H9 (cell line): ENCODE measurements at regions not wholly inside any gene's neighbourhood (a gene's known extent, or its start where the extent isn't known, plus 50 kb on each side); places are given as distances from the start of the nearest gene placed in this dataset.

ENCODE experiments used
- DNase-seq: peaks from one replicate; pipeline ENCODE4 v3.0.0-alpha.2; 2017
- H2AFZ ChIP-seq: one replicate; pipeline ENCODE4 v1.6.1; 2013; ENCODE audit warnings: mild to moderate bottlenecking, low read length, control low read depth, moderate library complexity
- H2AK5ac ChIP-seq: 2 replicates; pipeline ENCODE4 v1.6.1; 2013; ENCODE audit warnings: low read length, control low read depth, mixed read lengths; ENCODE audit not compliant: insufficient read length
- H2BK120ac ChIP-seq: one replicate; pipeline ENCODE4 v1.6.1; 2013; ENCODE audit warnings: low read depth, mild to moderate bottlenecking, low read length, control low read depth, inconsistent platforms; ENCODE audit not compliant: poor library complexity, severe bottlenecking
- H2BK12ac ChIP-seq: 2 replicates; pipeline ENCODE4 v1.6.1; 2013; ENCODE audit warnings: low read length, control low read depth, mixed read lengths, low read depth; ENCODE audit not compliant: insufficient read length
- H2BK15ac ChIP-seq: 2 replicates; pipeline ENCODE4 v1.6.1; 2013; ENCODE audit warnings: low read depth, low read length, control low read depth
- H2BK20ac ChIP-seq: one replicate; pipeline ENCODE4 v1.6.1; 2013; ENCODE audit warnings: low read depth, mild to moderate bottlenecking, low read length, control low read depth, inconsistent platforms; ENCODE audit not compliant: poor library complexity, severe bottlenecking
- H2BK5ac ChIP-seq: 2 replicates; pipeline ENCODE4 v1.6.1; 2013; ENCODE audit warnings: low read length, control low read depth, mixed read lengths; ENCODE audit not compliant: insufficient read length
- H3K14ac ChIP-seq: 2 replicates; pipeline ENCODE4 v1.6.1; 2013; ENCODE audit warnings: low read length, control low read depth; ENCODE audit not compliant: insufficient read depth
- H3K18ac ChIP-seq: 2 replicates; pipeline ENCODE4 v1.6.1; 2013; ENCODE audit warnings: low read depth, mild to moderate bottlenecking, mixed read lengths, low read length, control low read depth; ENCODE audit not compliant: insufficient read length
- H3K23ac ChIP-seq: 2 replicates; pipeline ENCODE4 v1.6.1; 2013; ENCODE audit warnings: low read length, control low read depth, mixed read lengths, low read depth; ENCODE audit not compliant: insufficient read length
- H3K23me2 ChIP-seq: 2 replicates; pipeline ENCODE4 v1.6.1; 2013; ENCODE audit warnings: low read depth, mild to moderate bottlenecking, mixed read lengths, low read length, control low read depth; ENCODE audit not compliant: insufficient read length, poor library complexity, severe bottlenecking
- H3K27ac ChIP-seq: 2 replicates; pipeline ENCODE4 v1.5.1; 2013; ENCODE audit warnings: low read length, control low read depth, mixed read lengths, low read depth; ENCODE audit not compliant: insufficient read length
- H3K27me3 ChIP-seq: 2 replicates; pipeline ENCODE4 v1.6.1; 2013; ENCODE audit warnings: low read length, control low read depth, inconsistent platforms; ENCODE audit not compliant: insufficient read depth
- H3K4ac ChIP-seq: 2 replicates; pipeline ENCODE4 v1.6.1; 2013; ENCODE audit warnings: low read depth, mild to moderate bottlenecking, control low read depth, inconsistent platforms, low read length, moderate library complexity
- H3K4me1 ChIP-seq: 2 replicates; pipeline ENCODE4 v1.6.1; 2013; ENCODE audit warnings: low read length, control low read depth, inconsistent platforms; ENCODE audit not compliant: insufficient read depth
- H3K4me2 ChIP-seq: 2 replicates; pipeline ENCODE4 v1.6.1; 2013; ENCODE audit warnings: low read length, control low read depth, mixed read lengths; ENCODE audit not compliant: insufficient read length, insufficient read depth
- H3K56ac ChIP-seq: 2 replicates; pipeline ENCODE4 v1.6.1; 2013; ENCODE audit warnings: low read depth, mild to moderate bottlenecking, mixed read lengths, low read length, control low read depth; ENCODE audit not compliant: insufficient read length
- H3K79me1 ChIP-seq: 2 replicates; pipeline ENCODE4 v1.6.1; 2013; ENCODE audit warnings: low read depth, mild to moderate bottlenecking, moderate library complexity, low read length, control low read depth, inconsistent platforms; ENCODE audit not compliant: insufficient read depth, poor library complexity, severe bottlenecking
- H3K79me2 ChIP-seq: 2 replicates; pipeline ENCODE4 v1.6.1; 2013; ENCODE audit warnings: low read length, control low read depth, inconsistent platforms; ENCODE audit not compliant: insufficient read depth
- H3K9ac ChIP-seq: 2 replicates; pipeline ENCODE4 v1.6.1; 2013; ENCODE audit warnings: low read length, control low read depth, mixed read lengths; ENCODE audit not compliant: insufficient read length; ENCODE audit errors: extremely low read depth
- H3K9me3 ChIP-seq: one replicate; pipeline ENCODE4 v1.6.1; 2013; ENCODE audit warnings: low read depth, low read length, inconsistent platforms; ENCODE audit not compliant: control insufficient read depth
- H3T11ph ChIP-seq: one replicate; pipeline ENCODE4 v1.6.1; 2013; ENCODE audit warnings: mild to moderate bottlenecking, low read length, control low read depth, inconsistent platforms
- H4K20me1 ChIP-seq: one replicate; pipeline ENCODE4 v1.6.1; 2013; ENCODE audit not compliant: control insufficient read depth, insufficient read length, insufficient read depth
- H4K5ac ChIP-seq: 2 replicates; pipeline ENCODE4 v1.6.1; 2013; ENCODE audit warnings: low read depth, mild to moderate bottlenecking, mixed read lengths, low read length, control low read depth; ENCODE audit not compliant: insufficient read length
- H4K8ac ChIP-seq: replicated peaks from 2 replicates; pipeline ENCODE4 v1.6.1; 2013; ENCODE audit warnings: low read length, control low read depth, mixed read lengths, low read depth; ENCODE audit not compliant: insufficient read length
- H4K91ac ChIP-seq: 2 replicates; pipeline ENCODE4 v1.6.1; 2013; ENCODE audit warnings: low read depth, mild to moderate bottlenecking, moderate library complexity, mixed read lengths, low read length, control low read depth; ENCODE audit not compliant: insufficient read length
- H3K27ac Mint-ChIP-seq, 3 experiments: 2 replicates in 2 of 3; 3 replicates in 1 of 3; pipeline ENCODE4 v1.8.0; 2020 to 2021; ENCODE audit warnings: mixed read lengths in 3 of 3, mild to moderate bottlenecking in 1 of 3, moderate library complexity in 1 of 3
- H3K27me3 Mint-ChIP-seq: 2 replicates; pipeline ENCODE4 v1.8.0; 2021; ENCODE audit warnings: low read depth, mild to moderate bottlenecking, moderate library complexity, mixed read lengths
- H3K36me3 Mint-ChIP-seq, 3 experiments: 2 replicates in 2 of 3; 3 replicates in 1 of 3; pipeline ENCODE4 v1.8.0; 2020 to 2021; ENCODE audit warnings: low read depth in 3 of 3, mixed read lengths in 3 of 3; ENCODE audit not compliant: insufficient read depth in 1 of 3
- H3K4me1 Mint-ChIP-seq, 2 experiments: 2 replicates each; pipeline ENCODE4 v1.8.0; 2020; ENCODE audit warnings: mixed read lengths in 2 of 2
- H3K4me3 Mint-ChIP-seq, 2 experiments: 2 replicates in 1 of 2; 3 replicates in 1 of 2; pipeline ENCODE4 v1.8.0; 2020 to 2021; ENCODE audit warnings: mild to moderate bottlenecking in 2 of 2, mixed read lengths in 2 of 2, moderate library complexity in 1 of 2
- H3K9me3 Mint-ChIP-seq, 2 experiments: 2 replicates in 1 of 2; 3 replicates in 1 of 2; pipeline ENCODE4 v1.8.0; 2020; ENCODE audit warnings: mild to moderate bottlenecking in 2 of 2, mixed read lengths in 2 of 2, moderate library complexity in 1 of 2
- CTCF ChIP-seq: fragments of 200-600 bp; sonication (generic); conservative IDR thresholded peaks from 3 replicates; pipeline ENCODE4 v1.8.0; 2021; ENCODE audit warnings: antibody characterized with exemption, mild to moderate bottlenecking
- WGBS: extraction: QIAGEN DNeasy Blood & Tissue Kit; methylation state at CpG from one replicate; pipeline ENCODE4 v1.1.7; 2013; ENCODE audit warnings: missing lambda C conversion rate, low lambda C conversion rate, mixed read lengths; ENCODE audit not compliant: insufficient read length; ENCODE audit errors: extremely low coverage; 5-methylcytosine and 5-hydroxymethylcytosine counted together

- Histone ChIP-seq H3K4me2 (no peak overlapping the region), H4K20me1 (no peaks in the 10 kb centered on the region), H2BK120ac (no peak overlapping the region), H3K4ac (no peak overlapping the region), H3K27ac (no peak overlapping the region), H3T11ph (no peak overlapping the region), H3K23me2 (no peaks in the 10 kb centered on the region), H3K18ac (no peak overlapping the region), H3K14ac (no peak overlapping the region), H2AK5ac (no peak overlapping the region), H4K5ac (no peak overlapping the region), H3K56ac (no peak overlapping the region), H4K91ac (no peak overlapping the region), H3K79me1 (no peaks in the 10 kb centered on the region), H3K9me3 (no peaks in the 10 kb centered on the region), H2AFZ (no peak overlapping the region), H4K8ac (no peak overlapping the region), H3K79me2 (no peaks in the 10 kb centered on the region), H3K27me3 (no peaks in the 10 kb centered on the region), H2BK5ac (no peak overlapping the region), H3K4me1 (no peaks in the 10 kb centered on the region), H2BK15ac (no peak overlapping the region), H3K9ac (no peak overlapping the region), H3K23ac (no peak overlapping the region), H2BK12ac (no peak overlapping the region), H2BK20ac (no peak overlapping the region)
- WGBS: no CpG with 5 or more reads among the region's 5 CpGs
- Mint-ChIP-seq H3K9me3 (peaks cover 3 to 4% of the 10 kb centered on the region in 2 experiments; a peak in 4 of 5 replicates), H3K4me3 (no peak overlapping the region), H3K27me3 (no peaks in the 10 kb centered on the region; the same call in 1 of the 2 replicates), H3K27ac (no peak overlapping the region), H3K36me3 (peaks cover 0 to 4% (median 0%) of the 10 kb centered on the region in 3 experiments; a peak in 1 of 7 replicates), H3K4me1 (no peaks in the 10 kb centered on the region)
- TF ChIP-seq CTCF: no peak
- no peak for DNase-seq
Observed at GRCh38 chr14:97781961-97782360, 984.8 kb downstream of the VRK1 start.
